ENCODE measurements at regions not wholly inside any gene's neighbourhood (a gene's known extent, or its start where the extent isn't known, plus 50 kb on each side); places are given as distances from the start of the nearest gene placed in this dataset.

DNA sequence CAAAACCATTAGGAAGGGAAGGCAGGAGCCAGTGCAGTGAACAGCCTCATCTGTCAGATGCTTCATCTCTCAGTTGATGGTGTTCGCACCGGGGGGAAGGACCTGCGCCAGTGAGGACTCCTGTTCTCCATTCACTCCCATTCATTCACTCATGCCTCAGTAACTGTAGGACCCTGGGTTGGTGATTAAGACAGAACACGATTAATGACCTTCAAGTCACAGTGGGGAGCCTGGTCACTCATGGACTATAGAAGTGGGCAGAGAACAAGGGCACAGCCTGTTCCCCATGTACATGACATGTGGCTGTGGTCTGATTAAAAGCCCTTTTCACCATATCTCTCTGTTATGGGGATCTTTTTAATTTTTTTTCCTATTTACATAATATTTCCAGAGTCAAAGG lies 113.3 kb downstream of the RPS12 start:
- TF ChIP-seq CTCF (conservative IDR thresholded peaks at IDR 0.05; ENCODE audit: low read length) (no peak), EZH2phosphoT487 (IDR thresholded peaks at IDR 0.05; ENCODE audit: borderline replicate concordance) (no peak)

Measured in Loucy (cell line).